Activated T-cell treated with anti-CD3 and anti-CD28 coated beads, Interleukin-2, amount 50 U/mL, for 72 hours (primary cell): ENCODE measurements at regions not wholly inside any gene's neighbourhood (a gene's known extent, or its start where the extent isn't known, plus 50 kb on each side); places are given as distances from the start of the nearest gene placed in this dataset.

Source experiments
- ATAC-seq, 2 donors: fragments of 150-1000 bp; cut with Tn5 transposase; replicated peaks in 1 of 2; 2 replicates each; pipeline ENCODE4 v1.10.0; 2021; ENCODE audit warnings: moderate library complexity in 2 of 2, mild to moderate bottlenecking in 1 of 2
- DNase-seq, 2 donors: peaks; one replicate each; pipeline ENCODE4 v3.0.0; 2021 to 2022; ENCODE audit warnings: mixed read lengths in 1 of 2
- H3K27ac Mint-ChIP-seq: one replicate; pipeline ENCODE4 v1.8.0; 2022; ENCODE audit warnings: mild to moderate bottlenecking, moderate library complexity, mixed read lengths
- H3K27me3 Mint-ChIP-seq: one replicate; pipeline ENCODE4 v1.8.0; 2022; ENCODE audit warnings: low read depth, mixed read lengths
- H3K36me3 Mint-ChIP-seq, 2 donors: one replicate each; pipeline ENCODE4 v1.8.0; 2022; ENCODE audit warnings: mixed read lengths in 2 of 2, mild to moderate bottlenecking in 1 of 2; ENCODE audit not compliant: insufficient read depth in 2 of 2
- H3K4me1 Mint-ChIP-seq: one replicate; pipeline ENCODE4 v1.8.0; 2022; ENCODE audit warnings: low read depth, mixed read lengths
- H3K4me3 Mint-ChIP-seq, 2 donors: one replicate each; pipeline ENCODE4 v1.8.0; 2022; ENCODE audit warnings: mild to moderate bottlenecking in 2 of 2, mixed read lengths in 2 of 2, moderate library complexity in 2 of 2
- H3K9me3 Mint-ChIP-seq, 2 donors: one replicate each; pipeline ENCODE4 v1.8.0; 2022; ENCODE audit warnings: mixed read lengths in 2 of 2

GRCh38 chr3:106773795-106774194, 603.4 kb upstream of the CCDC54 start:
- Mint-ChIP-seq H3K9me3 (no peaks in the 10 kb centered on the region), H3K4me3 (no peak overlapping the region), H3K4me1 (no peaks in the 10 kb centered on the region), H3K27me3 (no peaks in the 10 kb centered on the region), H3K36me3 (no peaks in the 10 kb centered on the region), H3K27ac (no peak overlapping the region)
- DNase-seq (no peak), ATAC-seq (no peak)

GRCh38 chr3:106783231-106783630, 594.0 kb upstream of the CCDC54 start:
- no peak overlapping the region for H3K27ac Mint-ChIP-seq
- H3K36me3 Mint-ChIP-seq, result no peaks in the 10 kb centered on the region
- H3K4me3 Mint-ChIP-seq, result no peak overlapping the region
- H3K27me3 Mint-ChIP-seq, result no peaks in the 10 kb centered on the region
- no peaks in the 10 kb centered on the region for H3K4me1 Mint-ChIP-seq
- DNase-seq (no peak), ATAC-seq (no peak)
- no peaks in the 10 kb centered on the region for H3K9me3 Mint-ChIP-seq

GRCh38 chr3:106789276-106789675, 588.0 kb upstream of the CCDC54 start:
- Mint-ChIP-seq H3K4me3 (no peak overlapping the region), H3K4me1 (no peaks in the 10 kb centered on the region), H3K27me3 (no peaks in the 10 kb centered on the region), H3K27ac (no peak overlapping the region), H3K9me3 (peaks cover 0 to 2% of the 10 kb centered on the region in 2 donors), H3K36me3 (no peaks in the 10 kb centered on the region)
- no peak for DNase-seq
- ATAC-seq, result no peak

- H3K9me3 Mint-ChIP-seq, result peaks cover 0 to 2% of the 10 kb centered on the region in 2 donors
- no peak for ATAC-seq
- H3K36me3 Mint-ChIP-seq, result no peaks in the 10 kb centered on the region
- no peaks in the 10 kb centered on the region for H3K27me3 Mint-ChIP-seq
- DNase-seq, result no peak
- no peak overlapping the region for H3K4me3 Mint-ChIP-seq
- no peaks in the 10 kb centered on the region for H3K4me1 Mint-ChIP-seq
- no peak overlapping the region for H3K27ac Mint-ChIP-seq
These were observed 584.5 kb upstream of the CCDC54 start for GRCh38 chr3:106792716-106793115.

- H3K27ac Mint-ChIP-seq, result no peak overlapping the region
- H3K36me3 Mint-ChIP-seq, result no peaks in the 10 kb centered on the region
- H3K27me3 Mint-ChIP-seq, result no peaks in the 10 kb centered on the region
- no peak for ATAC-seq
- peaks cover 0 to 2% of the 10 kb centered on the region in 2 donors for H3K9me3 Mint-ChIP-seq
- H3K4me3 Mint-ChIP-seq, result no peak overlapping the region
- no peaks in the 10 kb centered on the region for H3K4me1 Mint-ChIP-seq
- no peak for DNase-seq
These were observed 582.8 kb upstream of the CCDC54 start for GRCh38 chr3:106794442-106794841.

- no peaks in the 10 kb centered on the region for H3K36me3 Mint-ChIP-seq
- H3K27ac Mint-ChIP-seq, result no peak overlapping the region
- no peaks in the 10 kb centered on the region for H3K27me3 Mint-ChIP-seq
- DNase-seq (no peak), ATAC-seq (no peak)
- peaks cover 0 to 2% of the 10 kb centered on the region in 2 donors for H3K9me3 Mint-ChIP-seq
- H3K4me1 Mint-ChIP-seq, result no peaks in the 10 kb centered on the region
- no peak overlapping the region for H3K4me3 Mint-ChIP-seq
These were observed 581.7 kb upstream of the CCDC54 start for GRCh38 chr3:106795553-106795952.

- no peaks in the 10 kb centered on the region for H3K27me3 Mint-ChIP-seq
These were observed 579.8 kb upstream of the CCDC54 start for GRCh38 chr3:106797461-106797860.

GRCh38 chr3:106805625-106806024, 571.6 kb upstream of the CCDC54 start:
- H3K27ac Mint-ChIP-seq, result no peak overlapping the region
- H3K27me3 Mint-ChIP-seq, result no peaks in the 10 kb centered on the region
- DNase-seq, result no peak
- no peak for ATAC-seq
- H3K4me3 Mint-ChIP-seq, result no peak overlapping the region
- H3K36me3 Mint-ChIP-seq, result no peaks in the 10 kb centered on the region
- H3K4me1 Mint-ChIP-seq, result no peaks in the 10 kb centered on the region
- no peaks in the 10 kb centered on the region for H3K9me3 Mint-ChIP-seq

More at GRCh38 chr3:106797461-106797860, 579.8 kb upstream of the CCDC54 start:
- no peaks in the 10 kb centered on the region for H3K9me3 Mint-ChIP-seq
- no peaks in the 10 kb centered on the region for H3K4me1 Mint-ChIP-seq
- no peak overlapping the region for H3K27ac Mint-ChIP-seq
- H3K4me3 Mint-ChIP-seq, result no peak overlapping the region
- no peaks in the 10 kb centered on the region for H3K36me3 Mint-ChIP-seq
- ATAC-seq, result no peak
- no peak for DNase-seq

- H3K36me3 Mint-ChIP-seq, result no peaks in the 10 kb centered on the region
- H3K27ac Mint-ChIP-seq, result no peak overlapping the region
- H3K9me3 Mint-ChIP-seq, result no peaks in the 10 kb centered on the region
- H3K27me3 Mint-ChIP-seq, result no peaks in the 10 kb centered on the region
- no peak overlapping the region for H3K4me3 Mint-ChIP-seq
- ATAC-seq (no peak), DNase-seq (no peak)
- no peaks in the 10 kb centered on the region for H3K4me1 Mint-ChIP-seq
These were observed 570.3 kb upstream of the CCDC54 start for GRCh38 chr3:106806964-106807363.

- Mint-ChIP-seq H3K27ac (no peak overlapping the region), H3K4me3 (no peak overlapping the region), H3K36me3 (no peaks in the 10 kb centered on the region), H3K27me3 (peaks cover 3% of the 10 kb centered on the region), H3K9me3 (no peaks in the 10 kb centered on the region), H3K4me1 (no peaks in the 10 kb centered on the region)
- ATAC-seq (no peak), DNase-seq (no peak)
These were observed 568.2 kb upstream of the CCDC54 start for GRCh38 chr3:106809041-106809440.

- H3K4me1 Mint-ChIP-seq, result no peaks in the 10 kb centered on the region
- no peak overlapping the region for H3K27ac Mint-ChIP-seq
These were observed 567.5 kb upstream of the CCDC54 start for GRCh38 chr3:106809623-106810299.

GRCh38 chr3:106810300-106810875, 566.9 kb upstream of the CCDC54 start:
- Mint-ChIP-seq H3K4me1 (no peaks in the 10 kb centered on the region), H3K27me3 (peaks cover 9% of the 10 kb centered on the region), H3K27ac (no peak overlapping the region), H3K36me3 (no peaks in the 10 kb centered on the region), H3K4me3 (no peak overlapping the region), H3K9me3 (no peaks in the 10 kb centered on the region)
- ATAC-seq (no peak), DNase-seq (no peak)

More at GRCh38 chr3:106809623-106810299, 567.5 kb upstream of the CCDC54 start:
- Mint-ChIP-seq H3K27me3 (peaks cover 9% of the 10 kb centered on the region), H3K9me3 (no peaks in the 10 kb centered on the region), H3K4me3 (no peak overlapping the region), H3K36me3 (no peaks in the 10 kb centered on the region)
- no peak for ATAC-seq
- DNase-seq, result no peak

GRCh38 chr3:106811376-106811775, 565.9 kb upstream of the CCDC54 start:
- Mint-ChIP-seq H3K9me3 (no peaks in the 10 kb centered on the region), H3K4me1 (no peaks in the 10 kb centered on the region), H3K27ac (no peak overlapping the region), H3K4me3 (no peak overlapping the region), H3K27me3 (peaks cover 9% of the 10 kb centered on the region), H3K36me3 (no peaks in the 10 kb centered on the region)
- DNase-seq (no peak), ATAC-seq (no peak)

GRCh38 chr3:106813742-106814141, 563.5 kb upstream of the CCDC54 start:
- ATAC-seq (no peak), DNase-seq (no peak)
- no peaks in the 10 kb centered on the region for H3K9me3 Mint-ChIP-seq
- H3K27ac Mint-ChIP-seq, result no peak overlapping the region
- peaks cover 9% of the 10 kb centered on the region for H3K27me3 Mint-ChIP-seq
- H3K36me3 Mint-ChIP-seq, result no peaks in the 10 kb centered on the region
- H3K4me3 Mint-ChIP-seq, result no peak overlapping the region
- H3K4me1 Mint-ChIP-seq, result no peaks in the 10 kb centered on the region
